ENCODE measurements at regions not wholly inside any gene's neighbourhood (a gene's known extent, or its start where the extent isn't known, plus 50 kb on each side); places are given as distances from the start of the nearest gene placed in this dataset.

GRCh38 chr6:125662296-125662695 lies 87.1 kb upstream of the HEY2 start:
- TF ChIP-seq SUZ12 (IDR thresholded peaks at IDR 0.05; ENCODE audit: extremely low read depth, insufficient read depth, insufficient read length) (no peak), ZNF274 (IDR thresholded peaks at IDR 0.05; ENCODE audit: low read depth, low read length) (no peak), YY1 (IDR thresholded peaks at IDR 0.05; ENCODE audit: insufficient read depth, insufficient read length) (no peak)

GRCh38 chr6:125665295-125665814 lies 84.1 kb upstream of the HEY2 start:
- Histone ChIP-seq H3K36me3 (ENCODE audit: insufficient read depth, insufficient read length, low read length) (no peaks in the 10 kb centered on the region), H3K4me3 (ENCODE audit: insufficient read length, low read depth) (no peak overlapping the region), H3K9me3 (ENCODE audit: insufficient read depth, low read length) (no peaks in the 10 kb centered on the region), H3K4me1 (ENCODE audit: insufficient read depth, insufficient read length) (peaks cover 4% of the 10 kb centered on the region), H3K27me3 (ENCODE audit: insufficient read depth, insufficient read length) (no peaks in the 10 kb centered on the region), H3K9ac (ENCODE audit: insufficient read length, low read depth) (no peak overlapping the region)
- TF ChIP-seq YY1 (IDR thresholded peaks at IDR 0.05; ENCODE audit: insufficient read depth, insufficient read length) (no peak), SUZ12 (IDR thresholded peaks at IDR 0.05; ENCODE audit: extremely low read depth, insufficient read depth, insufficient read length) (no peak), ZNF274 (IDR thresholded peaks at IDR 0.05; ENCODE audit: low read depth, low read length) (no peak)
- DNase-seq (ENCODE audit: low read depth, low spot score) = no peak

More at GRCh38 chr6:125662296-125662695, 87.1 kb upstream of the HEY2 start:
- Histone ChIP-seq H3K9ac (ENCODE audit: insufficient read length, low read depth) (no peak overlapping the region), H3K27me3 (ENCODE audit: insufficient read depth, insufficient read length) (no peaks in the 10 kb centered on the region), H3K36me3 (ENCODE audit: insufficient read depth, insufficient read length, low read length) (no peaks in the 10 kb centered on the region), H3K4me1 (ENCODE audit: insufficient read depth, insufficient read length) (no peaks in the 10 kb centered on the region), H3K4me3 (ENCODE audit: insufficient read length, low read depth) (no peak overlapping the region), H3K9me3 (ENCODE audit: insufficient read depth, low read length) (no peaks in the 10 kb centered on the region)
- DNase-seq (ENCODE audit: low read depth, low spot score) = no peak

- no peak for DNase-seq (ENCODE audit: low read depth, low spot score)
- TF ChIP-seq SUZ12 (IDR thresholded peaks at IDR 0.05; ENCODE audit: extremely low read depth, insufficient read depth, insufficient read length) (no peak), ZNF274 (IDR thresholded peaks at IDR 0.05; ENCODE audit: low read depth, low read length) (no peak), YY1 (IDR thresholded peaks at IDR 0.05; ENCODE audit: insufficient read depth, insufficient read length) (no peak)
- no peak overlapping the region for H3K9ac ChIP-seq (ENCODE audit: insufficient read length, low read depth)
- no peaks in the 10 kb centered on the region for H3K36me3 ChIP-seq (ENCODE audit: insufficient read depth, insufficient read length, low read length)
- H3K4me1 ChIP-seq (ENCODE audit: insufficient read depth, insufficient read length) = peaks cover 4% of the 10 kb centered on the region
- H3K4me3 ChIP-seq (ENCODE audit: insufficient read length, low read depth) = no peak overlapping the region
- H3K27me3 ChIP-seq (ENCODE audit: insufficient read depth, insufficient read length) = no peaks in the 10 kb centered on the region
- H3K9me3 ChIP-seq (ENCODE audit: insufficient read depth, low read length) = no peaks in the 10 kb centered on the region
Measured at GRCh38 chr6:125667326-125667725, 82.1 kb upstream of the HEY2 start.

GRCh38 chr6:125668071-125668470 lies 81.4 kb upstream of the HEY2 start:
- H3K4me3 ChIP-seq (ENCODE audit: insufficient read length, low read depth) = no peak overlapping the region
- no peaks in the 10 kb centered on the region for H3K27me3 ChIP-seq (ENCODE audit: insufficient read depth, insufficient read length)
- DNase-seq (ENCODE audit: low read depth, low spot score) = no peak
- H3K36me3 ChIP-seq (ENCODE audit: insufficient read depth, insufficient read length, low read length) = no peaks in the 10 kb centered on the region
- TF ChIP-seq ZNF274 (IDR thresholded peaks at IDR 0.05; ENCODE audit: low read depth, low read length) (no peak), YY1 (IDR thresholded peaks at IDR 0.05; ENCODE audit: insufficient read depth, insufficient read length) (no peak), SUZ12 (IDR thresholded peaks at IDR 0.05; ENCODE audit: extremely low read depth, insufficient read depth, insufficient read length) (no peak)
- no peaks in the 10 kb centered on the region for H3K9me3 ChIP-seq (ENCODE audit: insufficient read depth, low read length)
- H3K4me1 ChIP-seq (ENCODE audit: insufficient read depth, insufficient read length) = peaks cover 4% of the 10 kb centered on the region
- no peak overlapping the region for H3K9ac ChIP-seq (ENCODE audit: insufficient read length, low read depth)

GRCh38 chr6:125670568-125670967 lies 78.9 kb upstream of the HEY2 start:
- Histone ChIP-seq H3K9me3 (ENCODE audit: insufficient read depth, low read length) (no peaks in the 10 kb centered on the region), H3K36me3 (ENCODE audit: insufficient read depth, insufficient read length, low read length) (no peaks in the 10 kb centered on the region), H3K4me3 (ENCODE audit: insufficient read length, low read depth) (no peak overlapping the region), H3K4me1 (ENCODE audit: insufficient read depth, insufficient read length) (peaks cover 4% of the 10 kb centered on the region), H3K9ac (ENCODE audit: insufficient read length, low read depth) (no peak overlapping the region), H3K27me3 (ENCODE audit: insufficient read depth, insufficient read length) (no peaks in the 10 kb centered on the region)
- TF ChIP-seq ZNF274 (IDR thresholded peaks at IDR 0.05; ENCODE audit: low read depth, low read length) (no peak), SUZ12 (IDR thresholded peaks at IDR 0.05; ENCODE audit: extremely low read depth, insufficient read depth, insufficient read length) (no peak), YY1 (IDR thresholded peaks at IDR 0.05; ENCODE audit: insufficient read depth, insufficient read length) (no peak)
- peak; percentile 54 for DNase-seq (ENCODE audit: low read depth, low spot score)

- TF ChIP-seq ZNF274 (IDR thresholded peaks at IDR 0.05; ENCODE audit: low read depth, low read length) (no peak), YY1 (IDR thresholded peaks at IDR 0.05; ENCODE audit: insufficient read depth, insufficient read length) (no peak), SUZ12 (IDR thresholded peaks at IDR 0.05; ENCODE audit: extremely low read depth, insufficient read depth, insufficient read length) (no peak)
Measured at GRCh38 chr6:125671323-125671722, 78.1 kb upstream of the HEY2 start.

GRCh38 chr6:125674230-125674629 lies 75.2 kb upstream of the HEY2 start:
- no peak for DNase-seq (ENCODE audit: low read depth, low spot score)
- Histone ChIP-seq H3K9me3 (ENCODE audit: insufficient read depth, low read length) (no peaks in the 10 kb centered on the region), H3K9ac (ENCODE audit: insufficient read length, low read depth) (no peak overlapping the region), H3K4me1 (ENCODE audit: insufficient read depth, insufficient read length) (peaks cover 4% of the 10 kb centered on the region), H3K36me3 (ENCODE audit: insufficient read depth, insufficient read length, low read length) (no peaks in the 10 kb centered on the region), H3K4me3 (ENCODE audit: insufficient read length, low read depth) (no peak overlapping the region), H3K27me3 (ENCODE audit: insufficient read depth, insufficient read length) (no peaks in the 10 kb centered on the region)
- TF ChIP-seq ZNF274 (IDR thresholded peaks at IDR 0.05; ENCODE audit: low read depth, low read length) = no peak
- no peak for TF ChIP-seq YY1 (IDR thresholded peaks at IDR 0.05; ENCODE audit: insufficient read depth, insufficient read length)
- no peak for TF ChIP-seq SUZ12 (IDR thresholded peaks at IDR 0.05; ENCODE audit: extremely low read depth, insufficient read depth, insufficient read length)

More at GRCh38 chr6:125671323-125671722, 78.1 kb upstream of the HEY2 start:
- H3K4me3 ChIP-seq (ENCODE audit: insufficient read length, low read depth) = no peak overlapping the region
- no peaks in the 10 kb centered on the region for H3K27me3 ChIP-seq (ENCODE audit: insufficient read depth, insufficient read length)
- H3K9ac ChIP-seq (ENCODE audit: insufficient read length, low read depth) = no peak overlapping the region
- peaks cover 4% of the 10 kb centered on the region for H3K4me1 ChIP-seq (ENCODE audit: insufficient read depth, insufficient read length)
- H3K9me3 ChIP-seq (ENCODE audit: insufficient read depth, low read length) = no peaks in the 10 kb centered on the region
- no peak for DNase-seq (ENCODE audit: low read depth, low spot score)
- H3K36me3 ChIP-seq (ENCODE audit: insufficient read depth, insufficient read length, low read length) = no peaks in the 10 kb centered on the region

Measured in NT2/D1 (cell line).